Renal cortical epithelial cell (primary cell): ENCODE measurements at regions not wholly inside any gene's neighbourhood (a gene's known extent, or its start where the extent isn't known, plus 50 kb on each side); places are given as distances from the start of the nearest gene placed in this dataset.

ENCODE experiments used
- DNase-seq: peaks from one replicate; pipeline ENCODE4 v3.0.0-alpha.2; 2011; ENCODE audit warnings: low read depth

- no peak for DNase-seq
These were observed 161.3 kb upstream of the SHH start for GRCh38 chr7:155973451-155973997.

GRCh38 chr7:155972651-155973390 lies 160.6 kb upstream of the SHH start:
- peak; percentile 13 for DNase-seq

DNA sequence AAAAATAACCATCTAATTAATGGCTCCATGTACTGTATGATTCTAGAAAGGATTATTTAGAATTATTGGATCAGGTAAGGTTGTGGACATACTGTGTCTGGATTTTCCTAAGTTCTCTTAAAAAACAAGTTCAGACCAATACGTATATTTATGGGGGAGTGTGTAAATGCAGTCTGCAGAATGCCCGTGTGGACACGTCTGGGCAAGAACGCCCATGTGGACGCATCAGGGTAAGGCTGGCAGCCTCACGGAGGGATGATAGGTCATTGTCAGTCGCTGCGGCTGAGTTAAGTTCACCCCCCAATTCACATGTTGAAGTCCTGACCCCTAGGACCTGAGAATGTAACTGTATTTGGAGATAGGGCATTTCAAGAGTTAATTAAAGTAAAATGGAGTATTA lies 160.0 kb upstream of the SHH start:
- no peak for DNase-seq

GRCh38 chr7:155971180-155971770 lies 159.0 kb upstream of the SHH start:
- DNase-seq: no peak

- DNase-seq: no peak
These were observed 157.1 kb upstream of the SHH start for GRCh38 chr7:155969192-155969929.

GRCh38 chr7:155965010-155965409 lies 152.7 kb upstream of the SHH start:
- peak; percentile 56 for DNase-seq

- DNase-seq: no peak
These were observed 152.3 kb upstream of the SHH start for GRCh38 chr7:155964543-155964942.

DNA sequence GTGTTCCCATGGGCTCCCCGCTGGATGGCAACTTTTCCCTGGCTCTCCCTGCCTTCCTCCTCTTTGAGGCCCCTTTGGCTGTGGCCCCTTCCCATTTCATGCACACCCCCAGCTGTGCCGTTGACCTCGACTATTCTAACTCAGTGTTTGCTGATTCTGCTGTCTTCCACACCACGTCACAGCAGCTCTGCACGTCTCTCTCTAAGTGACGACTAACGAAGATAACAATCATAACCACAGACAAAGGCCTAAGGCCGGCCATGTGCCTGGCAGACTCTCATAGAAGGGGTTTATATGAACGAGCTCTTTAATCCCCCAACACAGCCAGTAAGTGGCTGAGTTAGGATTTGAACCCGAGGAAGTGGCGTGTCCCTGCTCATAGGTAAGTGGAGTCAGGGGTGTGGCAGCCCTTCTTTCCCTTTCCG lies 151.5 kb upstream of the SHH start:
- DNase-seq: no peak

DNA sequence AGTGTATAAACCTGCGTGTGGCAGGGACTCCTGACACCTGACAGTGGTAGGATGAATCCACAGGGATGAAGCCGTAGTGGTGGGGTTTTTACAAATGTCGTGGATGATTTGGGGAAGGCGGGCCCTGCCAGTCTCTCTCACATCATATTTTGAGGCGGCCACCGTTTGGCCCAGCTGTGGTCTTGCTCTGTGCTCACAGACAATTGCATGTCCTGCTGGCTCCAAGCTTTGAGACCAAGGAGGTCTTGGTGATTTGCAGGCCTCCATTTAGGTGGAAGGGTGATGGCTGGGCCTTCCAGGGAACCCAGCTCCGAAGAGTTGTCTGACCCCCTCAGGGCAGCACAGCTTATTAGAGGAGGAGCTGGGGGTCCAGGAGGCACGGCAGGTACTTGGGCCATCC lies 151.1 kb upstream of the SHH start:
- DNase-seq: no peak

GRCh38 chr7:155962968-155963300 lies 150.7 kb upstream of the SHH start:
- no peak for DNase-seq

- peak; percentile 97 for DNase-seq
These were observed 150.1 kb upstream of the SHH start for GRCh38 chr7:155962191-155962967.

- DNase-seq: peak; percentile 96
These were observed 149.3 kb upstream of the SHH start for GRCh38 chr7:155961241-155962190.

GRCh38 chr7:155959894-155960293 lies 147.6 kb upstream of the SHH start:
- peak; percentile 62 for DNase-seq

DNA sequence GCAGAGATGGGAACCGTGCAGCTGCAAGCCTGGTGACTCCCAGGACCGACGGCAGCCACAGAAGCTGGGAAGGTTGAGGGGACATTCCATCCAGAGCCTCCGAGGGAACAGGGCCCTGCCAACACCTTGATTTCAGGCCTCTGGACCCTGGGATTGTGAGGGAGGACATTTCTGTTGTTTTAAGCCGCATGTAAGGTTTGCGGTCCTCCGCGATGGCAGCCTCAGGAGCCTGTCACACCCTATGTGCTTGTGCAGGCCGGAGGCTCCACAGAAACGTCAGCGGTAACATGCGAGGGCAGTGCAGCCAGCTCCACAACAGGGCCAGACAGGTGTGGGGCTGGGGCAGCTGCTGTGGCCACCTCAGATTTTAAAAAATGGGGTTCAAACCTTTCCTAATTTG lies 144.7 kb upstream of the SHH start:
- DNase-seq: no peak

- DNase-seq: no peak
These were observed 143.0 kb upstream of the SHH start for GRCh38 chr7:155955367-155955635.

DNA sequence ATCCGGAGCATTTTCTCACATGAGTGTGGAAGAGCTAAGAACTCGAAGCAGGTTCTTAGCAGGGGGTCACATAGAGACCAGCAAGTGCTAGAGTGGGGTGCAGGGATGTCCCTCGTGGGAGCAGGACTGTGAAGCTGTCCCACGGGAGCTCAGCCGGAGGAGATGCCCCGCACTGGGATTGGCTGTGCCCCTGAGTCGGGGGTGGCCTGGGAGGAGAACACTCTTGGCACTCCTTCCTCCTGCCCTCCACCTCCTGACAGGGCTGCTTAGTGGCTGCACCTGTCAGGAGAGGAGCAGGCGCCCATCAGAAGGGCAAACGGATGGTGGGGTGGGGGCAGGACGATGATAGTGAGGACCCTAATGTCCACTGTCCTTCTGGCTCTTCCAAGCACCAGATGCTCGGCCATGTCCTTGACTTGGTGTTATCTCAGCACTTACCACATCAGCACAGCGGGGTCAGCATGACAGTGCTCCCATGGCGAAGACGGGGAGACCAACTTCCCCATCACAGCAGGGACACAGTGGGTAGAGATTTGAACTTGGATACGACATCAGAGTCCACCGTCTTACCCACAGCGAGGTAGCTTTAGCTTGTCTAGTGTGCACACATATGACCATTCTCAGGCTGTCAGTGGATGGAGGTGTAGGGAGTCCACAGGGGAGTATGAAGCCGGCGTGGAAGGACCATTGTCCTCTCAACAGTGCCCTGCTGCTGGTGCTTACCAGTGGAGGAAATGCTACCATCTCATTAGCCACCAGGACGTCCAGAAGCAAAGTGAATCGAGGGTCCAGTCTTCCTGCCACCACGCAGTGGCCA lies 142.5 kb upstream of the SHH start:
- no peak for DNase-seq

DNA sequence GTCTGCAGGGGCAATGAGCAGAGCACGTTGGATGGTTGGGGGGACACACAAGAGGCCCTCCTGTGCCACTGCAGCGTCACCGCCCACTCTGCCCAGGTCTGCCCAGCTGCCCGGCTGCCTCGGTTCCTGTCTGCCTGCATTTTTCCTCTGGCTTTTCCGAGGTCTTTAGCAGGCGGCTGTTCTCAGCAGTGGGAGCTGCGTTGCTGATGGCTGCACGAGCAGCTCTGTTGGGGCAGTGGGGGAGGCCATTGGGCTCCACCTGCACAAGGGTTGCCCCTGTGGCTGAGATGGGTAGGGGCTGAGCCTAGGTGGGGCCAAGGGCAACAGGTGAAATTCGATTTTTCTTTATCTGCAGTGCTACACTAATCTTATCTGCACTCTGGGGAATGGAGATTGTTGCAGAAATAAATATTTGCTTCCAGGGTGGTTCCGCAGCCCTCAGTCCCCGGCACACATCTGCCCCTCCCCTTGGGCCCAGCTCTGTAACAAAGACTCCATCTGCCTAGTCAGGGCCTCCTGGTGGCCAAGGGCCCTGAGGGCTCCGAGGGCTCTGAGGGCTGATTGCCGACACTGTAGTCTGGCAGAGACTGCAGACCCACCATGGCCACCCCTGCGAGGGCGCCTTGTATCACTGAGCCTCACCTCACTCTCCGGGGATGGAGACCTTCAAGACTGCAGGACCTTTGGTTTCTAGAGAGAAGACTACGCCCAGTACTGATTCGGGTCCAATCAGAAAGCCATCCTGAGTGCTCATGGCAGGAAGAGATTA lies 141.7 kb upstream of the SHH start:
- no peak for DNase-seq

DNA sequence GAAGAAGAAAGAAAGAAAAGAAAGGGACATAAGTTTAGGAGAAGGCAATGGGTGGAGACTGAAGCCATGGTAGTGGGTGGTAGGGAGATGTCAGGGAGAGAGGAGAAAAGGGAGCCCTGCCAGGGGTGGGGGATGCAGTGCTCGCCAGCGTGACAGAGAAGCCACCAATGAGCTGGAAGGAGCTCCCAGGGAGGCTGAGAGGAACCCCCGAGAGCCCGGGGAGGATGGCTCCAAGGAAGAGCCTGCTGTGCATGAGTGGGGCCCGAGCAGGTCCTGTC lies 141.2 kb upstream of the SHH start:
- no peak for DNase-seq

GRCh38 chr7:155951554-155952158 lies 139.4 kb upstream of the SHH start:
- peak; percentile 99 for DNase-seq
